H1 (cell line): ENCODE measurements at regions not wholly inside any gene's neighbourhood (a gene's known extent, or its start where the extent isn't known, plus 50 kb on each side); places are given as distances from the start of the nearest gene placed in this dataset.

Experiments
- CTCF ChIA-PET: fragments of 300-600 bp; sonication (Branson Sonifier 250); formaldehyde crosslinking; loops from one replicate; lab custom pipeline; 2021; ENCODE audit not compliant: partially characterized antibody; lab: Charles Lee
- POLR2A ChIA-PET: fragments of 300-600 bp; sonication (Branson Sonifier 250); formaldehyde crosslinking; loops from one replicate; lab custom pipeline; 2021; ENCODE audit warnings: inconsistent platforms; ENCODE audit not compliant: partially characterized antibody; lab: Charles Lee
- DNase-seq, 2 experiments: peaks; one replicate each; pipeline versions ENCODE4 v3.0.0 to v3.0.0-alpha.2; 2010 to 2022; ENCODE audit warnings: low spot score in 2 of 2, low read depth in 1 of 2, mixed read lengths in 1 of 2
- FAIRE-seq: peaks from 2 replicates; lab custom pipeline; 2011; peaks lifted over from hg19 to GRCh38; lab: Jason Lieb, UNC
- H2AFZ ChIP-seq: 2 replicates; pipeline ENCODE4 v1.8.1; 2012; ENCODE audit warnings: low read length, inconsistent platforms
- H2AK5ac ChIP-seq: 2 replicates; pipeline ENCODE4 v1.6.1; 2013; ENCODE audit warnings: low read depth, low read length
- H2BK120ac ChIP-seq: replicated peaks from 2 replicates; pipeline ENCODE3; 2013; ENCODE audit warnings: low read depth, low read length, inconsistent platforms
- H2BK12ac ChIP-seq: 2 replicates; pipeline ENCODE4 v1.6.1; 2013; ENCODE audit warnings: low read depth, low read length
- H2BK15ac ChIP-seq: 2 replicates; pipeline ENCODE4 v1.6.1; 2013; ENCODE audit warnings: low read length
- H2BK20ac ChIP-seq: 2 replicates; pipeline ENCODE4 v1.6.1; 2013; ENCODE audit warnings: low read length
- H2BK5ac ChIP-seq: 2 replicates; pipeline ENCODE4 v1.6.1; 2013; ENCODE audit warnings: low read depth, low read length
- H3K14ac ChIP-seq: 2 replicates; pipeline ENCODE4 v1.6.1; 2013; ENCODE audit warnings: inconsistent platforms; ENCODE audit not compliant: insufficient read length
- H3K18ac ChIP-seq: 2 replicates; pipeline ENCODE4 v1.6.1; 2013; ENCODE audit warnings: low read length; ENCODE audit errors: extremely low read depth
- H3K23ac ChIP-seq: 2 replicates; pipeline ENCODE4 v1.6.1; 2013; ENCODE audit warnings: inconsistent platforms; ENCODE audit not compliant: insufficient read length
- H3K23me2 ChIP-seq: 2 replicates; pipeline ENCODE4 v1.6.1; 2013; ENCODE audit warnings: low read depth, low read length
- H3K27ac ChIP-seq: 2 replicates; pipeline ENCODE4 v1.6.1; 2011; ENCODE audit warnings: low read depth, low read length, inconsistent platforms
- H3K27me3 ChIP-seq, 4 experiments: replicated peaks in 1 of 4; 1 replicate in 1 of 4; 2 replicates in 3 of 4; pipeline versions ENCODE4 v1.6.1 to v1.8.1; 2011 to 2013; ENCODE audit warnings: low read length in 3 of 4, mild to moderate bottlenecking in 3 of 4, inconsistent platforms in 2 of 4, mixed read lengths in 2 of 4, moderate library complexity in 1 of 4; ENCODE audit not compliant: control insufficient read depth in 3 of 4, insufficient read depth in 3 of 4; ENCODE audit errors: extremely low read depth in 1 of 4
- H3K36me3 ChIP-seq, 4 experiments: 2 replicates each; pipeline versions ENCODE4 v1.6.1 to v1.8.1; 2011 to 2013; ENCODE audit warnings: mild to moderate bottlenecking in 4 of 4, low read length in 3 of 4, moderate library complexity in 2 of 4, control low read depth in 1 of 4, inconsistent platforms in 1 of 4; ENCODE audit not compliant: insufficient read depth in 4 of 4, control insufficient read depth in 2 of 4
- H3K4ac ChIP-seq: replicated peaks from 2 replicates; pipeline ENCODE3; 2013; ENCODE audit warnings: low read length, low read depth, mixed read lengths, inconsistent platforms; ENCODE audit not compliant: insufficient read length
- H3K4me1 ChIP-seq, 4 experiments: replicated peaks in 1 of 4; 1 replicate in 1 of 4; 2 replicates in 3 of 4; pipeline versions ENCODE4 v1.6.1 to v1.8.1; 2011 to 2013; ENCODE audit warnings: low read length in 3 of 4, inconsistent platforms in 2 of 4, mixed read lengths in 1 of 4; ENCODE audit not compliant: insufficient read depth in 4 of 4, control insufficient read depth in 3 of 4
- H3K4me2 ChIP-seq, 2 experiments: 2 replicates each; pipeline versions ENCODE4 v1.6.1 to v1.8.1; 2011 to 2013; ENCODE audit warnings: low read depth in 2 of 2, low read length in 2 of 2, control low read depth in 1 of 2, inconsistent platforms in 1 of 2, mild to moderate bottlenecking in 1 of 2; ENCODE audit not compliant: insufficient read depth in 1 of 2
- H3K4me3 ChIP-seq, 4 experiments: fragments of 200-600, 300-600 bp in 1 of 4; sonication (generic), shearing (Covaris generic), sonication (Bioruptor Twin) in 1 of 4; 2 replicates each; pipeline versions ENCODE4 v1.5.1 to v1.8.1; 2011 to 2016; ENCODE audit warnings: low read length in 4 of 4, low read depth in 3 of 4, control low read depth in 2 of 4, inconsistent platforms in 2 of 4, mild to moderate bottlenecking in 2 of 4, mixed read lengths in 1 of 4, moderate library complexity in 1 of 4; ENCODE audit not compliant: insufficient read depth in 2 of 4; ENCODE audit errors: extremely low read depth in 1 of 4
- H3K56ac ChIP-seq: replicated peaks from 2 replicates; pipeline ENCODE3; 2013; ENCODE audit warnings: low read depth, mild to moderate bottlenecking, mixed read lengths, low read length, inconsistent platforms; ENCODE audit not compliant: insufficient read length
- H3K79me1 ChIP-seq: 2 replicates; pipeline ENCODE4 v1.6.1; 2013; ENCODE audit warnings: low read depth, low read length, control low read depth
- H3K79me2 ChIP-seq, 2 experiments: 2 replicates each; pipeline versions ENCODE4 v1.6.1 to v1.8.1; 2012 to 2013; ENCODE audit warnings: low read length in 2 of 2, mild to moderate bottlenecking in 2 of 2, inconsistent platforms in 1 of 2; ENCODE audit not compliant: insufficient read depth in 2 of 2, control insufficient read depth in 1 of 2
- H3K9ac ChIP-seq, 4 experiments: replicated peaks in 1 of 4; 1 replicate in 1 of 4; 2 replicates in 3 of 4; pipeline versions ENCODE4 v1.6.1 to v1.8.1; 2011 to 2013; ENCODE audit warnings: low read depth in 3 of 4, low read length in 3 of 4, control low read depth in 2 of 4, mild to moderate bottlenecking in 2 of 4, moderate library complexity in 2 of 4, inconsistent platforms in 1 of 4; ENCODE audit errors: extremely low read depth in 1 of 4
- H3K9me3 ChIP-seq, 2 experiments: 2 replicates each; pipeline versions ENCODE4 v1.6.1 to v1.8.1; 2012 to 2013; ENCODE audit warnings: mild to moderate bottlenecking in 2 of 2, moderate library complexity in 2 of 2, control low read depth in 1 of 2, inconsistent platforms in 1 of 2, low read depth in 1 of 2, low read length in 1 of 2, mixed read lengths in 1 of 2; ENCODE audit not compliant: insufficient read depth in 2 of 2
- H4K20me1 ChIP-seq, 2 experiments: replicated peaks in 1 of 2; 2 replicates each; pipeline versions ENCODE3 to v1.8.1; 2011 to 2013; ENCODE audit warnings: inconsistent platforms in 2 of 2, low read length in 2 of 2, mild to moderate bottlenecking in 1 of 2; ENCODE audit not compliant: insufficient read depth in 2 of 2, control insufficient read depth in 1 of 2
- H4K5ac ChIP-seq: 2 replicates; pipeline ENCODE4 v1.6.1; 2013; ENCODE audit warnings: low read length, low read depth, mixed read lengths, inconsistent platforms; ENCODE audit not compliant: insufficient read length
- H4K8ac ChIP-seq: 2 replicates; pipeline ENCODE4 v1.8.0; 2013; ENCODE audit warnings: mild to moderate bottlenecking, moderate library complexity, low read length, inconsistent platforms; ENCODE audit not compliant: insufficient read depth; ENCODE audit errors: extremely low read depth
- H4K91ac ChIP-seq: replicated peaks from 2 replicates; pipeline ENCODE3; 2013; ENCODE audit warnings: low read length, mixed read lengths, inconsistent platforms; ENCODE audit not compliant: insufficient read length
- EGR1 ChIP-seq: IDR thresholded peaks from 2 replicates; pipeline ENCODE4 v1.6.1; 2011; ENCODE audit warnings: low read depth, low read length, borderline replicate concordance
- HDAC6 ChIP-seq: IDR thresholded peaks from one replicate; pipeline ENCODE4 v1.7.1; 2012; ENCODE audit warnings: low read depth, mild to moderate bottlenecking, inconsistent platforms, low read length, moderate library complexity
- PHF8 ChIP-seq: fragments of 200-600 bp; sonication (generic); conservative IDR thresholded peaks from 2 replicates; pipeline ENCODE4 v1.7.1; 2012; ENCODE audit warnings: low read depth, mild to moderate bottlenecking, inconsistent platforms, low read length, moderate library complexity
- WGBS, 2 experiments: shearing (Covaris generic) in 1 of 2; methylation state at CpG; one replicate each; pipeline versions ENCODE4 v1.1.6 to v1.1.7; 2013 to 2015; ENCODE audit warnings: low lambda C conversion rate in 2 of 2, mixed read lengths in 2 of 2, inconsistent platforms in 1 of 2, low coverage in 1 of 2, missing lambda C conversion rate in 1 of 2; ENCODE audit not compliant: insufficient replicate concordance in 2 of 2, insufficient coverage in 1 of 2, insufficient read length in 1 of 2; ENCODE audit errors: extremely low coverage in 1 of 2, missing lambda C conversion rate in 1 of 2; 5-methylcytosine and 5-hydroxymethylcytosine counted together
- TF ChIP-seq, protein P1 (sequence below): IDR thresholded peaks from 2 replicates; pipeline ENCODE4 v1.6.1; 2012; ENCODE audit warnings: inconsistent platforms

DNA sequence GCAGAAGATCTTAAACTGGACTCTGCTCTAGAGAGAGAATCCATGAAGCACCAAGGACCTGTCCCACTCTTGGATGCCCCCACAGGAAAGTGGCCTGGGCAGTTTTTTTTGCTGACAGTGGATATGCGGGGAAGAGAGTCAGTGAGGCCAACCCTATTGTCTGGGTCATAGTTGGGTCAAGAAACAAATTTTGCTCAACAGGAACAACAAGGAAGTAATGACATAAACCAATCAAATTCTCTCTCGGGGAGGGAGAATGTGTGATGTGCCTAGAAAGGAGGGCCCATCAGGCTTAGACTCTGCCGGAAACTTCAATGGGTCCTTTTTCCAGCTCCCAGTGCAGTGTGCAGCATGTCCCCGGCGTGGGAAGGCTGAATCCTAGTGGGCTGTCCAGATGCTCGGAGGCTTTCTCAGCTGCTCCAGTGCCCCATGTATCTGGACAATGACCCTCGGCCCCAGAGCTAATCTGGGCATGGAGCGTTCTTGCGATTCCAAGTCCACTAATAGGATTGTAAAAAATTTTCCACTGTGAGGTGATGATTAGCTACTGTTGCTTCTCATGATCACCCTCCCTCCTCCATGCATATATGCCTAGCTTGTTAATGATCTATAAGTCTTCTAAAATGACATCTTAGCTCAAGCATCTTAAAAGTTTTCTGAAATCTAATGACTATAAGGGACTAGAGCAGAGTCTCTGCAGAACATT lies 101.0 kb downstream of the SNX19 start:
- no peak overlapping the region for H3K18ac ChIP-seq
- CTCF ChIA-PET: interaction anchor here (1.0 to 1.9 kb wide), 5 partner anchors 11 to 380 kb away, joined by 3 to 7 read pairs (median 5); no protein-coding TSS in a partner anchor
- no peaks in the 10 kb centered on the region for H3K9me3 ChIP-seq
- H3K79me2 ChIP-seq: no peaks in the 10 kb centered on the region
- TF ChIP-seq, protein P1, sequence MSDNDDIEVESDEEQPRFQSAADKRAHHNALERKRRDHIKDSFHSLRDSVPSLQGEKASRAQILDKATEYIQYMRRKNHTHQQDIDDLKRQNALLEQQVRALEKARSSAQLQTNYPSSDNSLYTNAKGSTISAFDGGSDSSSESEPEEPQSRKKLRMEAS: no peak
- TF ChIP-seq PHF8 (no peak), HDAC6 (no peak), EGR1 (no peak)
- no peak for FAIRE-seq
- no peak overlapping the region for H3K23ac ChIP-seq
- no peak overlapping the region for H2AFZ ChIP-seq
- WGBS, 2 experiments: 83% methylated on average over 9 of the region's 9 CpGs; no CpG with 5 or more reads in 1 of the 2 experiments
- H3K56ac ChIP-seq: no peak overlapping the region
- no peak overlapping the region for H3K4me3 ChIP-seq
- no peaks in the 10 kb centered on the region for H3K79me1 ChIP-seq
- no peak overlapping the region for H2BK20ac ChIP-seq
- no peaks in the 10 kb centered on the region for H3K36me3 ChIP-seq
- H3K4me1 ChIP-seq: peaks cover 0 to 10% (median 6%) of the 10 kb centered on the region in 4 experiments; a peak in 4 of 7 replicates
- H4K91ac ChIP-seq: peak overlapping the region; percentile 64
- H2AK5ac ChIP-seq: no peak overlapping the region
- H3K27ac ChIP-seq: no peak overlapping the region
- no peak overlapping the region for H4K8ac ChIP-seq
- no peak overlapping the region for H3K4me2 ChIP-seq
- no peak overlapping the region for H2BK120ac ChIP-seq
- H3K9ac ChIP-seq: no peak overlapping the region
- POLR2A ChIA-PET: interaction anchor here (0.6 kb wide), 1 partner anchor 22 kb away, joined by 3 read pairs; no protein-coding TSS in a partner anchor
- no peak overlapping the region for H3K14ac ChIP-seq
- H2BK5ac ChIP-seq: no peak overlapping the region
- H3K4ac ChIP-seq: no peak overlapping the region
- no peaks in the 10 kb centered on the region for H3K23me2 ChIP-seq
- no peak for DNase-seq
- no peak overlapping the region for H4K5ac ChIP-seq
- H2BK15ac ChIP-seq: no peak overlapping the region
- H4K20me1 ChIP-seq: no peaks in the 10 kb centered on the region
- H2BK12ac ChIP-seq: no peak overlapping the region
- H3K27me3 ChIP-seq: no peaks in the 10 kb centered on the region
